ENCODE measurements at regions not wholly inside any gene's neighbourhood (a gene's known extent, or its start where the extent isn't known, plus 50 kb on each side); places are given as distances from the start of the nearest gene placed in this dataset.

DNA sequence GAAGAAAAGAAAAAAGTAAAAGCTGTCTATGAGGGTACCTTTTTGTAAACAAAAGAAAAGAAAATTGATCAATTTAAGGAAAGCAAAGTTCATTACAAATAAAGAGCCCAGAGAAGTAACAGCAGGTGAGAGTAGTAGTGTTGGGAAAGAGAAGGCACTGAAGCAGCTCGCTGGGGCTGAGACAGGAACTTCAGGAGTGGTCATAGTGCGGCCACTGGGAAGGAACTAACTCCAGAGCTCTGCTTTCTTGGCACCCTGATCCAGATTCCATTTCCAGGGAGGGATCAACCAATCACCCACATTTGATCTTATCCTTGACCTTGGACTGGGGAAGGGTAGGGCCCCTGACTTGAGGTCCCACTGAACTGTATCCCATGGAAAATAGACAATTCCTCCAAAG is 617.6 kb downstream of the CPS1 start:
- no peaks in the 10 kb centered on the region for H3K36me3 Mint-ChIP-seq (ENCODE audit: unreplicated experiment)
- no peak overlapping the region for H3K27ac Mint-ChIP-seq (ENCODE audit: unreplicated experiment)
- no peaks in the 10 kb centered on the region for H3K27me3 Mint-ChIP-seq (ENCODE audit: unreplicated experiment)
- no peak for TF ChIP-seq CTCF (IDR thresholded peaks at IDR 0.05; ENCODE audit: partially characterized antibody, unreplicated experiment)
- no peak for DNase-seq
- no peak overlapping the region for H3K4me3 Mint-ChIP-seq (ENCODE audit: unreplicated experiment)
- H3K4me1 Mint-ChIP-seq (ENCODE audit: low read depth, unreplicated experiment): no peaks in the 10 kb centered on the region
- no peaks in the 10 kb centered on the region for H3K9me3 Mint-ChIP-seq (ENCODE audit: unreplicated experiment)

DNA sequence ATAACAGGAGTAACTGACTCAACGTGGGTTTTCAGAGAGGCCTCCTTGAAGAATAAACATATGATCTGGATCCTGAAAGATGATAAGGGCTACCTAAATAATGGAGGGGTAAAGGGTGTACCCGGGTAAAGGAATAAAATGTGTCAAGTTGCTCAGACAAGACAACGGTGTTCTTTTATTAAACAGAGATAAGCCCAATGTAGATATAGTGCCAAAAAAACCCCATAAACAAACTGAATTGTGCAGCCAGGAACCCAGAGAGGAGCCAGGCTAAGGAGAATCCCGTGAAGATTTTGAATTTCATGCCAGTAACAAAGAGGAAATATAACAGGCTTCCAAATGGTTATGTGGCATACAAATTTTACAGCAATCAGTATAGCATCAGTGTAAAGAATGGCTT is 618.2 kb downstream of the CPS1 start:
- DNase-seq: no peak
- H3K27me3 Mint-ChIP-seq (ENCODE audit: unreplicated experiment): no peaks in the 10 kb centered on the region
- no peaks in the 10 kb centered on the region for H3K9me3 Mint-ChIP-seq (ENCODE audit: unreplicated experiment)
- no peak overlapping the region for H3K27ac Mint-ChIP-seq (ENCODE audit: unreplicated experiment)
- no peak for TF ChIP-seq CTCF (IDR thresholded peaks at IDR 0.05; ENCODE audit: partially characterized antibody, unreplicated experiment)
- no peaks in the 10 kb centered on the region for H3K36me3 Mint-ChIP-seq (ENCODE audit: unreplicated experiment)
- H3K4me1 Mint-ChIP-seq (ENCODE audit: low read depth, unreplicated experiment): no peaks in the 10 kb centered on the region
- no peak overlapping the region for H3K4me3 Mint-ChIP-seq (ENCODE audit: unreplicated experiment)

DNA sequence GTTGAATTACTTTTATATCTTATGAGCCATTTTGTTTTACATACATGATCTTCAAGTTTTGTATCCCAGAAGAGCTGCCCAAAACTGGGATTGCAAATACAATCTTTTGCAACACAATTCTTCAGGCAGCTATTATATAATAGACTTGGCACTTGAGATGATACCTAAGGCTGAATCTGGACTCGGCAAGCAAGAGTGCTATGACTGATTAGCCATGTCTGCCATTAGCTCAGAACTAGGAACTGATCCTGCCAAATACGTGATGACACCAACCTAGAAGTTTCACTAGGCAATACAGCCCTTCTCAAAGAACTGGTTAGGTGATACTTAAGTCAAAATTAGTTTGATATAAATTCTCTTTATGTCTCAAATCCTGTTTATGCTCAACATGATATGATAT is 619.6 kb downstream of the CPS1 start:
- H3K27ac Mint-ChIP-seq (ENCODE audit: unreplicated experiment): no peak overlapping the region
- no peaks in the 10 kb centered on the region for H3K4me1 Mint-ChIP-seq (ENCODE audit: low read depth, unreplicated experiment)
- DNase-seq: no peak
- no peaks in the 10 kb centered on the region for H3K9me3 Mint-ChIP-seq (ENCODE audit: unreplicated experiment)
- no peaks in the 10 kb centered on the region for H3K27me3 Mint-ChIP-seq (ENCODE audit: unreplicated experiment)
- H3K4me3 Mint-ChIP-seq (ENCODE audit: unreplicated experiment): no peak overlapping the region
- H3K36me3 Mint-ChIP-seq (ENCODE audit: unreplicated experiment): no peaks in the 10 kb centered on the region
- no peak for TF ChIP-seq CTCF (IDR thresholded peaks at IDR 0.05; ENCODE audit: partially characterized antibody, unreplicated experiment)

GRCh38 chr2:211176514-211177141 is 620.2 kb downstream of the CPS1 start:
- TF ChIP-seq CTCF (IDR thresholded peaks at IDR 0.05; ENCODE audit: partially characterized antibody, unreplicated experiment): no peak

DNA sequence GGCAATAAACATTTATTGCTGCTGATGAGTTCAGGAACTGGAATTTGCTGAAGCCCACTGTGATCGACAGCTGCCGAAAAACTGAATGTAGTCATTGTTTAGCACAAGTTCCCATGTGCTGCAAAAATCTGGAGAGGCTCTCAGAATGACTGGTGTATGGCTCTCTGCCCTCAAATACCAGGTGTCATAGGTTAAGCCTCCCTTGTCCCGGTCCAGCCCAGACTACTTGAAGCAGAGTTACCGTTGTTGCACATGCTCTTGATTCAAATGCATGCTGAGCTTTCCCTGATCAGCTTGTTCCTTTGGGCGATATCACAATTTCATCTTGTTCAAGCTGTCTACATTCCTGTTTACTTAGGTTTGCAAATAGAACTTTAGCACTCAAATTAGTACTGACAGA is 625.2 kb downstream of the CPS1 start:
- TF ChIP-seq CTCF (IDR thresholded peaks at IDR 0.05; ENCODE audit: partially characterized antibody, unreplicated experiment): no peak
- H3K4me3 Mint-ChIP-seq (ENCODE audit: unreplicated experiment): no peak overlapping the region
- no peak overlapping the region for H3K27ac Mint-ChIP-seq (ENCODE audit: unreplicated experiment)
- H3K27me3 Mint-ChIP-seq (ENCODE audit: unreplicated experiment): no peaks in the 10 kb centered on the region
- H3K9me3 Mint-ChIP-seq (ENCODE audit: unreplicated experiment): no peaks in the 10 kb centered on the region
- no peak for DNase-seq
- H3K4me1 Mint-ChIP-seq (ENCODE audit: low read depth, unreplicated experiment): no peaks in the 10 kb centered on the region
- no peaks in the 10 kb centered on the region for H3K36me3 Mint-ChIP-seq (ENCODE audit: unreplicated experiment)

More at GRCh38 chr2:211176514-211177141, 620.2 kb downstream of the CPS1 start:
- H3K36me3 Mint-ChIP-seq (ENCODE audit: unreplicated experiment): no peaks in the 10 kb centered on the region
- no peak overlapping the region for H3K27ac Mint-ChIP-seq (ENCODE audit: unreplicated experiment)
- H3K4me1 Mint-ChIP-seq (ENCODE audit: low read depth, unreplicated experiment): no peaks in the 10 kb centered on the region
- no peak for DNase-seq
- no peak overlapping the region for H3K4me3 Mint-ChIP-seq (ENCODE audit: unreplicated experiment)
- no peaks in the 10 kb centered on the region for H3K27me3 Mint-ChIP-seq (ENCODE audit: unreplicated experiment)
- H3K9me3 Mint-ChIP-seq (ENCODE audit: unreplicated experiment): no peaks in the 10 kb centered on the region

All from glutamatergic neuron (in vitro differentiated cells).